Uterus (tissue), 2 donors: ENCODE measurements at regions not wholly inside any gene's neighbourhood (a gene's known extent, or its start where the extent isn't known, plus 50 kb on each side); places are given as distances from the start of the nearest gene placed in this dataset.

Experiments
- CTCF ChIP-seq, 4 experiments: fragments of 200-600 bp in 2 of 4; fragments of 450-650 bp in 2 of 4; sonication (generic) in 2 of 4; IDR thresholded peaks; one replicate each; pipeline ENCODE4 v1.5.1; 2016 to 2019; ENCODE audit warnings: antibody characterized with exemption in 4 of 4, mild to moderate bottlenecking in 2 of 4, moderate library complexity in 1 of 4
- POLR2A ChIP-seq, 2 donors: fragments of 450-650 bp; IDR thresholded peaks; one replicate each; pipeline ENCODE4 v1.6.1; 2016; ENCODE audit warnings: antibody characterized with exemption in 2 of 2, mild to moderate bottlenecking in 1 of 2, moderate library complexity in 1 of 2

DNA sequence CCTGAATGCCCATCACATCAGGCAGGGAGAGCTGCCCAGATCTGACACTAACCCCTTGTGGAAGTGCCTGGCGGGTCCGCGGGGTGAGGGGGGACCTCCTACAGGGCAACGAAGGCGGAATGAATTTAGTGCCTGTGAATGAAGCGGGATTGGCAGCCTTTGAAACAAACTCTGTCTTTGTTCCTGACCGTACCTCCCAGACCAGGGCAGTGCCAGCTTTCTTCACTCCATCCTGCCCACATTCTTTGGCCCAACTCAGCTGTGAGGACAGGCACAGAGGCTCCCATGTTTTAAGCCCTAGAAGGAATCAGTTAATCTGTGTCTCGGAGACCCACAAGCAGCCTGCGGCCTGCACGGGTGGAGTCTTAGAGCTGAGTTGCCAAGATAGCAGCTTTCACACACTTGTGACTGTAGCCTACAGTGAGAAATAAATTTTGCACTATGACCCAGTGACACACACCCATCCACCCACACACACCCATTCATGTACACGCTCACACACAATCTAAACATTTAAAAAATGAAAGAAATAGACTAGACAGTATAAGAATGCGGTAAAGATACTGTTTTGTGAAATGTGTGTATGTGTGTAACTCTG, 60.1 kb upstream of the USP24 start:
- TF ChIP-seq CTCF (IDR thresholded peaks at IDR 0.05), result no peak
- TF ChIP-seq POLR2A (IDR thresholded peaks at IDR 0.05), result no peak
